CD14-positive monocyte (primary cell): ENCODE measurements at regions not wholly inside any gene's neighbourhood (a gene's known extent, or its start where the extent isn't known, plus 50 kb on each side); places are given as distances from the start of the nearest gene placed in this dataset.

Experiments used
- DNase-seq, 3 donors: peaks; one replicate each; pipeline ENCODE4 v3.0.0-alpha.2; 2011 to 2022
- H2AFZ ChIP-seq: 2 replicates; pipeline ENCODE4 v1.6.0; 2012; ENCODE audit warnings: mild to moderate bottlenecking, low read depth, low read length, inconsistent platforms; ENCODE audit not compliant: insufficient read depth, poor library complexity, severe bottlenecking
- H3K27ac ChIP-seq, 2 donors: 1 replicate in 1 of 2; 2 replicates in 1 of 2; pipeline ENCODE4 v1.5.1; 2012 to 2013; ENCODE audit warnings: low read length in 2 of 2, control low read depth in 1 of 2, inconsistent platforms in 1 of 2, low read depth in 1 of 2, mild to moderate bottlenecking in 1 of 2
- H3K27me3 ChIP-seq, 2 donors: one replicate each; pipeline versions ENCODE4 v1.6.0 to v1.6.1; 2011 to 2013; ENCODE audit warnings: low read length in 2 of 2; ENCODE audit not compliant: control insufficient read depth in 2 of 2, insufficient read depth in 2 of 2
- H3K36me3 ChIP-seq, 2 donors: replicated peaks in 1 of 2; 1 replicate in 1 of 2; 2 replicates in 1 of 2; pipeline versions ENCODE4 v1.5.1 to v1.6.1; 2012 to 2013; ENCODE audit warnings: low read length in 2 of 2, control low read depth in 1 of 2, inconsistent platforms in 1 of 2, mild to moderate bottlenecking in 1 of 2; ENCODE audit not compliant: insufficient read depth in 2 of 2, control insufficient read depth in 1 of 2
- H3K4me1 ChIP-seq, 2 donors: 1 replicate in 1 of 2; 2 replicates in 1 of 2; pipeline versions ENCODE4 v1.5.1 to v1.6.1; 2012 to 2013; ENCODE audit warnings: low read length in 2 of 2, control low read depth in 1 of 2, inconsistent platforms in 1 of 2, mild to moderate bottlenecking in 1 of 2, moderate library complexity in 1 of 2; ENCODE audit not compliant: insufficient read depth in 2 of 2, control insufficient read depth in 1 of 2
- H3K4me2 ChIP-seq: replicated peaks from 2 replicates; pipeline ENCODE3; 2012; ENCODE audit warnings: low read length, moderate library complexity, mild to moderate bottlenecking; ENCODE audit not compliant: poor library complexity, severe bottlenecking; ENCODE audit errors: extremely low read depth
- H3K4me3 ChIP-seq, 3 experiments: fragments of 200-600 bp in 1 of 3; sonication (generic) in 1 of 3; replicated peaks in 1 of 3; 1 replicate in 2 of 3; 2 replicates in 1 of 3; pipeline ENCODE4 v1.5.1; 2011 to 2013; ENCODE audit warnings: low read length in 3 of 3, mild to moderate bottlenecking in 3 of 3, control low read depth in 2 of 3, low read depth in 2 of 3, inconsistent platforms in 1 of 3, moderate library complexity in 1 of 3
- H3K79me2 ChIP-seq: 2 replicates; pipeline ENCODE4 v1.6.0; 2012; ENCODE audit warnings: mild to moderate bottlenecking, control low read depth, inconsistent platforms, low read length, moderate library complexity; ENCODE audit not compliant: insufficient read depth
- H3K9ac ChIP-seq: 2 replicates; pipeline ENCODE4 v1.6.0; 2017; ENCODE audit warnings: low read length, mild to moderate bottlenecking; ENCODE audit not compliant: insufficient read depth, poor library complexity, severe bottlenecking
- H3K9me3 ChIP-seq, 2 donors: replicated peaks in 1 of 2; 1 replicate in 1 of 2; 2 replicates in 1 of 2; pipeline versions ENCODE4 v1.5.1 to v1.6.1; 2012 to 2013; ENCODE audit warnings: low read length in 2 of 2, control low read depth in 1 of 2; ENCODE audit not compliant: control insufficient read depth in 1 of 2, insufficient read depth in 1 of 2
- H4K20me1 ChIP-seq: 2 replicates; pipeline ENCODE4 v1.6.0; 2012; ENCODE audit warnings: mild to moderate bottlenecking, low read length, control low read depth, moderate library complexity; ENCODE audit not compliant: insufficient read depth
- H3K27ac Mint-ChIP-seq, 7 donors: one replicate each; pipeline ENCODE4 v1.8.0; 2020; ENCODE audit warnings: mild to moderate bottlenecking in 7 of 7, mixed read lengths in 7 of 7, moderate library complexity in 6 of 7, inconsistent platforms in 2 of 7
- H3K27me3 Mint-ChIP-seq, 3 donors: one replicate each; pipeline ENCODE4 v1.8.0; 2021 to 2022; ENCODE audit warnings: low read depth in 3 of 3, mild to moderate bottlenecking in 3 of 3, mixed read lengths in 3 of 3, moderate library complexity in 3 of 3, inconsistent platforms in 1 of 3
- H3K36me3 Mint-ChIP-seq, 2 donors: one replicate each; pipeline ENCODE4 v1.8.0; 2020; ENCODE audit warnings: mixed read lengths in 2 of 2, inconsistent platforms in 1 of 2, mild to moderate bottlenecking in 1 of 2
- H3K4me1 Mint-ChIP-seq: one replicate; pipeline ENCODE4 v1.8.0; 2020; ENCODE audit warnings: mild to moderate bottlenecking, mixed read lengths
- H3K4me3 Mint-ChIP-seq, 2 donors: one replicate each; pipeline ENCODE4 v1.8.0; 2020; ENCODE audit warnings: mild to moderate bottlenecking in 2 of 2, mixed read lengths in 2 of 2, moderate library complexity in 1 of 2
- H3K9me3 Mint-ChIP-seq, 7 donors: one replicate each; pipeline ENCODE4 v1.8.0; 2020 to 2022; ENCODE audit warnings: mixed read lengths in 7 of 7, mild to moderate bottlenecking in 6 of 7, moderate library complexity in 6 of 7, inconsistent platforms in 2 of 7
- CTCF ChIP-seq: fragments of 200-600 bp; IDR thresholded peaks from one replicate; pipeline ENCODE4 v1.8.0; 2022; ENCODE audit warnings: antibody characterized with exemption, mild to moderate bottlenecking
- WGBS: methylation state at CpG from one replicate; pipeline ENCODE4 v1.1.5; 2013; ENCODE audit warnings: missing lambda C conversion rate; ENCODE audit not compliant: insufficient coverage; 5-methylcytosine and 5-hydroxymethylcytosine counted together
- intact Hi-C, 2 donors: fragments of 100-400 bp; cut with micrococcal nuclease; formaldehyde crosslinking; loops; one replicate each; pipeline versions ENCODE4 v1.15.0 to v1.15.1; 2023

GRCh38 chr7:94823947-94824346, 83.4 kb upstream of the PPP1R9A start:
- Histone ChIP-seq H3K27ac (no peak overlapping the region), H3K4me3 (no peak overlapping the region), H3K36me3 (no peaks in the 10 kb centered on the region), H2AFZ (no peak overlapping the region), H3K4me1 (no peaks in the 10 kb centered on the region), H3K9ac (no peak overlapping the region), H4K20me1 (no peaks in the 10 kb centered on the region), H3K4me2 (no peak overlapping the region), H3K27me3 (no peaks in the 10 kb centered on the region), H3K79me2 (no peaks in the 10 kb centered on the region), H3K9me3 (peaks cover 4% of the 10 kb centered on the region in 2 donors)
- Mint-ChIP-seq H3K4me3 (no peak overlapping the region), H3K9me3 (peaks cover 0 to 22% (median 9%) of the 10 kb centered on the region in 7 donors), H3K27ac (no peak overlapping the region), H3K36me3 (no peaks in the 10 kb centered on the region), H3K4me1 (no peaks in the 10 kb centered on the region), H3K27me3 (peaks cover 0 to 1% (median 0%) of the 10 kb centered on the region in 3 donors)
- intact Hi-C loops: no loop called here
- TF ChIP-seq CTCF: no peak
- DNase-seq: no peak

- Mint-ChIP-seq H3K4me3 (no peak overlapping the region), H3K27me3 (no peaks in the 10 kb centered on the region)
- no CpG with 5 or more reads among the region's 4 CpGs for WGBS
Observed at GRCh38 chr7:94829987-94830386, 77.4 kb upstream of the PPP1R9A start.

More at GRCh38 chr7:94829987-94830386, 77.4 kb upstream of the PPP1R9A start:
- no peak overlapping the region for H3K4me2 ChIP-seq
- H3K27me3 ChIP-seq: no peaks in the 10 kb centered on the region
- no peak overlapping the region for H3K27ac Mint-ChIP-seq
- H3K36me3 ChIP-seq: no peaks in the 10 kb centered on the region
- no peak for TF ChIP-seq CTCF
- H3K9me3 Mint-ChIP-seq: peaks cover 7 to 13% (median 9%) of the 10 kb centered on the region in 7 donors
- no peaks in the 10 kb centered on the region for H3K4me1 ChIP-seq
- no peak for DNase-seq
- H3K4me3 ChIP-seq: no peak overlapping the region
- H2AFZ ChIP-seq: no peak overlapping the region
- no peaks in the 10 kb centered on the region for H3K79me2 ChIP-seq
- H3K4me1 Mint-ChIP-seq: no peaks in the 10 kb centered on the region
- intact Hi-C loops: no loop called here
- no peaks in the 10 kb centered on the region for H3K36me3 Mint-ChIP-seq
- H3K9ac ChIP-seq: no peak overlapping the region
- peaks cover 12 to 14% of the 10 kb centered on the region in 2 donors for H3K9me3 ChIP-seq
- no peak overlapping the region for H3K27ac ChIP-seq
- H4K20me1 ChIP-seq: no peaks in the 10 kb centered on the region
